OCI-LY1 (cell line): ENCODE measurements at regions not wholly inside any gene's neighbourhood (a gene's known extent, or its start where the extent isn't known, plus 50 kb on each side); places are given as distances from the start of the nearest gene placed in this dataset.

ENCODE experiments used
- CTCF ChIP-seq: fragments of 200-600 bp; sonication (generic), shearing (Covaris generic); IDR thresholded peaks from 2 replicates; pipeline ENCODE4 v1.5.1; 2017; ENCODE audit warnings: mild to moderate bottlenecking, antibody characterized with exemption, low read length, moderate library complexity, mixed read lengths
- EZH2 ChIP-seq: fragments of 200-600 bp; sonication (generic), shearing (Covaris generic); IDR thresholded peaks from 2 replicates; pipeline ENCODE4 v1.8.0; 2017; ENCODE audit warnings: borderline replicate concordance, mixed run types, mild to moderate bottlenecking, antibody characterized with exemption, low read length, moderate library complexity, mixed read lengths

- no peak for TF ChIP-seq CTCF
- no peak for TF ChIP-seq EZH2
Measured at GRCh38 chr4:182163180-182163579, 80.0 kb upstream of the TENM3 start.
